Medulla oblongata (tissue), 1 donor: ENCODE measurements at regions not wholly inside any gene's neighbourhood (a gene's known extent, or its start where the extent isn't known, plus 50 kb on each side); places are given as distances from the start of the nearest gene placed in this dataset.
A peak's percentile ranks its signal among the peaks of the same experiment; 100 is the strongest.

Source experiments
- DNase-seq: peaks from one replicate; pipeline ENCODE4 v3.0.0-alpha.2; 2015; ENCODE audit errors: extremely low spot score

- DNase-seq, result no peak
Observed at GRCh38 chr5:155960177-155960576, 366.8 kb upstream of the SGCD start.

GRCh38 chr5:155969537-155969936, 357.4 kb upstream of the SGCD start:
- no peak for DNase-seq

GRCh38 chr5:155974369-155974768, 352.6 kb upstream of the SGCD start:
- DNase-seq, result no peak

GRCh38 chr5:155978850-155979249, 348.1 kb upstream of the SGCD start:
- DNase-seq, result peak; percentile 33

GRCh38 chr5:155982354-155982753, 344.6 kb upstream of the SGCD start:
- no peak for DNase-seq

GRCh38 chr5:155983954-155984353, 343.0 kb upstream of the SGCD start:
- no peak for DNase-seq

- DNase-seq, result peak; percentile 52
Observed at GRCh38 chr5:155987265-155987810, 339.6 kb upstream of the SGCD start.

- DNase-seq, result no peak
Observed at GRCh38 chr5:155989879-155990278, 337.1 kb upstream of the SGCD start.

GRCh38 chr5:155996123-155996522, 330.8 kb upstream of the SGCD start:
- no peak for DNase-seq

GRCh38 chr5:155998257-155998656, 328.7 kb upstream of the SGCD start:
- DNase-seq, result no peak

- no peak for DNase-seq
Observed at GRCh38 chr5:156000115-156000514, 326.8 kb upstream of the SGCD start.

- DNase-seq, result no peak
Observed at GRCh38 chr5:156004754-156005153, 322.2 kb upstream of the SGCD start.

GRCh38 chr5:156006026-156006647, 320.8 kb upstream of the SGCD start:
- no peak for DNase-seq

- no peak for DNase-seq
Observed at GRCh38 chr5:156008844-156009243, 318.1 kb upstream of the SGCD start.

- DNase-seq, result no peak
Observed at GRCh38 chr5:156009583-156009982, 317.4 kb upstream of the SGCD start.

GRCh38 chr5:156015137-156015536, 311.8 kb upstream of the SGCD start:
- no peak for DNase-seq

- no peak for DNase-seq
Observed at GRCh38 chr5:156019130-156019529, 307.8 kb upstream of the SGCD start.

- no peak for DNase-seq
Observed at GRCh38 chr5:156019571-156020180, 307.3 kb upstream of the SGCD start.

- DNase-seq, result no peak
Observed at GRCh38 chr5:156020647-156021046, 306.3 kb upstream of the SGCD start.

- DNase-seq, result no peak
Observed at GRCh38 chr5:156021866-156022265, 305.1 kb upstream of the SGCD start.

GRCh38 chr5:156025656-156026055, 301.3 kb upstream of the SGCD start:
- DNase-seq, result no peak

GRCh38 chr5:156031181-156031580, 295.8 kb upstream of the SGCD start:
- DNase-seq, result no peak

- no peak for DNase-seq
Observed at GRCh38 chr5:156036640-156037039, 290.3 kb upstream of the SGCD start.
